ENCODE measurements at regions not wholly inside any gene's neighbourhood (a gene's known extent, or its start where the extent isn't known, plus 50 kb on each side); places are given as distances from the start of the nearest gene placed in this dataset.
"Not testable (repeated sequence)": the region's sequence is repeated elsewhere in the genome, so short reads cannot be mapped to it uniquely, and the experiment has no call there.

DNA sequence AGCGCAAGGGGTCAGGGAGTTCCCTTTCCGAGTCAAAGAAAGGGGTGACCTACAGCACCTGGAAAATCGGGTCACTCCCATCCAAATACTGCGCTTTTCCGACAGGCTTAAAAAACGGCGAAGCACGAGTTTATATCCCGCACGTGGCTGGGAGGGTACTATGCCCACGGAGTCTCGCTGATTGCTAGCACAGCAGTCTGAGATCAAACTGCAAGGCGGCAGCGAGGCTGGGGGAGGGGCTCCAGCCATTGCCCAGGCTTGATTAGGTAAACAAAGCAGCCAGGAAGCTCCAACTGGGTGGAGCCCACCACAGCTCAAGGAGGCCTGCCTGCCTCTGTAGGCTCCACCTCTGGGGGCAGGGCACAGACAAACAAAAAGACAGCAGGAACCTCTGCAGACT, 735.1 kb downstream of the TTLL7 start:
- H3K4me3 ChIP-seq (ENCODE audit: low read depth, low read length); H3K4me1 ChIP-seq (ENCODE audit: control insufficient read depth, insufficient read depth, low read length, unreplicated experiment); H3K79me2 ChIP-seq (ENCODE audit: control insufficient read depth, insufficient read depth, low read length, unreplicated experiment); H3K27ac ChIP-seq (ENCODE audit: low read depth, low read length); H3K36me3 ChIP-seq (ENCODE audit: insufficient read depth, low read length); H2AFZ ChIP-seq (ENCODE audit: low read length, unreplicated experiment); H3K27me3 ChIP-seq (ENCODE audit: insufficient read depth, low read length): not testable (repeated sequence)

DNA sequence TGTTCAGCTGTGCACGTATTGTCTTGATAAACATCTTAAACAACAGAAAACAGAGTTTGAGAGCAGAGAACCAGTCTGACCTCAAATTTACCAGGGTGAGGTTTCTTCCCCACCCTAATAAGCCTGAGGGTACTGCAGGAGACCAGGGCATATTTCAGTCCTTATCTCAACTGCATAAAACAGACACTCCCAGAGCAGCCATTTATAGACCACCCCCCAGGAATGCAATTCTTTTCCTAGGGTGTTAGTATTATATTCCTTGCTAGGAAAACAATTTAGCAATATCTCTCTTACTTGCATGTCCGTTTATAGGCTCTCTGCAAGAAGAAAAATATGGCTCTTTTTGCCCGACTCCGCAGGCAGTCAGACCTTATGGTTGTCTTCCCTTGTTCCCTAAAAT, 747.2 kb downstream of the TTLL7 start:
- H3K27ac ChIP-seq (ENCODE audit: low read depth, low read length); H3K36me3 ChIP-seq (ENCODE audit: insufficient read depth, low read length); H3K4me1 ChIP-seq (ENCODE audit: control insufficient read depth, insufficient read depth, low read length, unreplicated experiment); H3K79me2 ChIP-seq (ENCODE audit: control insufficient read depth, insufficient read depth, low read length, unreplicated experiment); H2AFZ ChIP-seq (ENCODE audit: low read length, unreplicated experiment); H3K4me3 ChIP-seq (ENCODE audit: low read depth, low read length); H3K27me3 ChIP-seq (ENCODE audit: insufficient read depth, low read length): not testable (repeated sequence)

DNA sequence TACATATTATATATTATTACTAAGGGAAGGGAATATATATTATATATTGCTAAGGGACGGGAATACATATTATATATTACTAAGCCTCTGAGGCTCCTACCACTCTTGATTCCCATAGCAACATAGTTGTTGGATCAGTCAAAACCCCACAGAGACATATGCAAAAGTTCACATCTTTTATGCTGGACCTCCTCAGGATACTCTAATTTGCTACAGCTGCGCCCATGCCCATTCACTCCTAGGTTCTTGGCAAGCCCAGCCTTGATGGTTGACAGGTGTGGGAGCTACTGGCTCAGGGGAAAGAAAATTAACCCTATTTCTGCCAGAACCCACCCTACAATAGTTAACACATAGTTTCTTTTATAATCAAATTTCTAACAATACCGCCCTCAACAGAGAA, 752.2 kb downstream of the TTLL7 start:
- H3K36me3 ChIP-seq (ENCODE audit: insufficient read depth, low read length); H3K27ac ChIP-seq (ENCODE audit: low read depth, low read length); H3K4me3 ChIP-seq (ENCODE audit: low read depth, low read length); H2AFZ ChIP-seq (ENCODE audit: low read length, unreplicated experiment); H3K4me1 ChIP-seq (ENCODE audit: control insufficient read depth, insufficient read depth, low read length, unreplicated experiment); H3K27me3 ChIP-seq (ENCODE audit: insufficient read depth, low read length); H3K79me2 ChIP-seq (ENCODE audit: control insufficient read depth, insufficient read depth, low read length, unreplicated experiment): not testable (repeated sequence)

DNA sequence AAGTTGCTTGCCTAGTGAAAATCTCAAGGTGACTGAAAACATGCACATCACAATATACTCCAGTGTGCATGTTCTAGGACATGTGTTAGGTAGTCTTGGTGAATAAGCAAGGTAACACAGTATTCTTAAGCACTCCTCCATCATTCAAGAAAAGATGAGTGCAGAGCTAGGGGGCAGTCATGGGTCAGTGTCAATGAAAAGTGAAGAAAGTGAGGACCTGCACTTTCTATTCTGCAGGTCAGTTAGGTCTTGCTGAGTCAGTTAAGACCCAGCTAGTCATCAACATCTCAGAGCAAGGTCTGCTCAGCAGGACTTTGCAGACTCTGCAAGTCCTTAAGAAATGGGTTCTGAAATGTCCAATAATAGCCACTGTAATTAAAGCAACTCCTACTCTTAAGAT, 754.1 kb downstream of the TTLL7 start:
- not testable (repeated sequence) for H3K27ac ChIP-seq (ENCODE audit: low read depth, low read length); H3K4me1 ChIP-seq (ENCODE audit: control insufficient read depth, insufficient read depth, low read length, unreplicated experiment); H3K27me3 ChIP-seq (ENCODE audit: insufficient read depth, low read length); H2AFZ ChIP-seq (ENCODE audit: low read length, unreplicated experiment); H3K36me3 ChIP-seq (ENCODE audit: insufficient read depth, low read length); H3K79me2 ChIP-seq (ENCODE audit: control insufficient read depth, insufficient read depth, low read length, unreplicated experiment); H3K4me3 ChIP-seq (ENCODE audit: low read depth, low read length)

DNA sequence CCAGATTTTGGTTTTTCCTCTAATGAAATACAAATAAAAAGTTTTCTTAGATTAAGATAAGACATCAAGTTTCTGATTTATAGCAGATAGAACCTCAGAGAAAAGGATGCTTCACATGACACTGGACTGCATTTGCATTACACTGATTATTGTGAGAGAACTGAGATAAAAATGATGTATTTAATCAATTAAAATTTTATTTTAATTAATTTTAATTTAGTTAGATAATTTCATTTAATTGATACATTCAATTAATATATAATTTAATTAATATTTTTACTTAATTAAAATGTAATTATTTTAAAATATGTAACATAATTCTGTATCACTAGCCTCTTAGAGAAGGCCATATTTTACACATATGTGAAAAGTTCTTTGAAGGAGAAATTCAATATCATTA, 759.4 kb downstream of the TTLL7 start:
- not testable (repeated sequence) for H2AFZ ChIP-seq (ENCODE audit: low read length, unreplicated experiment); H3K27ac ChIP-seq (ENCODE audit: low read depth, low read length); H3K79me2 ChIP-seq (ENCODE audit: control insufficient read depth, insufficient read depth, low read length, unreplicated experiment); H3K27me3 ChIP-seq (ENCODE audit: insufficient read depth, low read length); H3K4me1 ChIP-seq (ENCODE audit: control insufficient read depth, insufficient read depth, low read length, unreplicated experiment); H3K4me3 ChIP-seq (ENCODE audit: low read depth, low read length); H3K36me3 ChIP-seq (ENCODE audit: insufficient read depth, low read length)

DNA sequence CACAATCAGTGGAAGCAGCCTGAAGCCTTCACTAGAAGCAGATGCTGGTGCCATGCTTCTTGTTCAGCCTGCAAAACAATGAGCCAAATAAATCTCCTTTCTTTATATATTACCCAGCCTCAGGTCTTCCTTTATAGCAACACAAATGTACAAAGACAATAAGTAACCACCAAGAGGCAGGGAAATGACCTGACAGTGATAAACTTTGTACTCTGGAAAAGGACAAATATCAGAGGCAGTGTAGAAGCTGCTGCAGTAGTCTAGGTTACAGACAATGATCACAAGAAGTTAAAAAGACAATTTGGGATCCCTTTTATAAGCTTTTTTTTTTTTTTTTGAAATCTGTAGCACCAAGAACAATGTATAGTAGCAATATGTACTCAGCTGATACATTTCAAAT, 760.3 kb downstream of the TTLL7 start:
- H2AFZ ChIP-seq (ENCODE audit: low read length, unreplicated experiment); H3K79me2 ChIP-seq (ENCODE audit: control insufficient read depth, insufficient read depth, low read length, unreplicated experiment): not testable (repeated sequence)

DNA sequence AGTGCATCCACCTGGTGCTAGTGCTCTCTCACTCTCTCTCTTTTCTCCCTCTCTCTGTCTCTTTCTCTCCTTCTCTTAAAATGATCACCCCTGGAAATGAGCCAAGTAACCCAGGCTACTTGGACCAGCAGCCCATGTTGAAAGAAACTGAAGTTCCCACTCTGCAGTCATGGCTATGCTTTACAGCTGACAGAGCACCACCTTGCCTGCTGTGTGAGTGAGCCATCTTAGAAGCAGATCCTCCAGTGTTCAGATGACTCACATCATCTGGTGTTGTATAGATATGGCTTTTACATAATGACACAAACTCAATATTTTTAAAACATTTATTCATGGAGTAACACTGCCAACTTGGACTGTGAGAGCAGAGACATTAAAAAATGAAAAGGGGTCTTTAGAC, 779.1 kb downstream of the TTLL7 start:
- H3K27me3 ChIP-seq (ENCODE audit: insufficient read depth, low read length); H3K36me3 ChIP-seq (ENCODE audit: insufficient read depth, low read length); H2AFZ ChIP-seq (ENCODE audit: low read length, unreplicated experiment); H3K4me3 ChIP-seq (ENCODE audit: low read depth, low read length); H3K79me2 ChIP-seq (ENCODE audit: control insufficient read depth, insufficient read depth, low read length, unreplicated experiment); H3K27ac ChIP-seq (ENCODE audit: low read depth, low read length); H3K4me1 ChIP-seq (ENCODE audit: control insufficient read depth, insufficient read depth, low read length, unreplicated experiment): not testable (repeated sequence)

More for the DNA sequence above, 760.3 kb downstream of the TTLL7 start:
- H3K4me1 ChIP-seq (ENCODE audit: control insufficient read depth, insufficient read depth, low read length, unreplicated experiment); H3K27me3 ChIP-seq (ENCODE audit: insufficient read depth, low read length); H3K4me3 ChIP-seq (ENCODE audit: low read depth, low read length); H3K27ac ChIP-seq (ENCODE audit: low read depth, low read length); H3K36me3 ChIP-seq (ENCODE audit: insufficient read depth, low read length): not testable (repeated sequence)

DNA sequence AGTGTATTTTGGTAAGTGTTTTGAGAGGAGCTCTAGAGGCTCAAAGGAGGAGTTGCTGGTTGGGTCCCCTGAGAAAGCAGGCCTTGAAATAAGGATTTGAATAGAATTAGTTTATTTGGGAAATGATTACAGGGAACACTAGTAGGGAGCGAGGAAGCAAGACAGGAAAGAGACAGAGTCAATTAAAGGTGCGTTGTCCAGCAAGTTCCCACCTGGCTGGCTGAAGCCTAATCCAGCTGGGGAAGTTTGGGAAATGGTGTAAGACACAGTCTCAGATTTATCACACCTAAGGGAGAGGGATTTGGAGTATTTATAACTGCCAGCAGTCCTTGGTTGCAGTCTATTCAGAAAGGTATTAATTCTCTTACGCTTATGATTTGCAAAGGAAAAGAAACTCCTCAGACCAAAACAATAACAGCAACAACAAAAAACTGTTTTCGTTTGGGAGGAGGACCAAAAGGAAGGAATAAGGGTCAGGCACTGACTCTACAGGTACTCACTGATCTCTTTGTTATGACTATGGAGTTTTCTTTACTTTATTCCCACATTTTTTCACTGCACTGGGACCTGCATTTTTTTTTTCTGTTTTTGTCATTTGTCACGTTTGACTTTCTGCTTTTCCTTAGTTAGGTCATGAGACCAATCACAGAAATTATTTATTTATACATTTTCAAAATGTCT, 780.8 kb downstream of the TTLL7 start:
- not testable (repeated sequence) for H3K36me3 ChIP-seq (ENCODE audit: insufficient read depth, low read length); H3K79me2 ChIP-seq (ENCODE audit: control insufficient read depth, insufficient read depth, low read length, unreplicated experiment); H3K4me3 ChIP-seq (ENCODE audit: low read depth, low read length); H3K27ac ChIP-seq (ENCODE audit: low read depth, low read length); H3K4me1 ChIP-seq (ENCODE audit: control insufficient read depth, insufficient read depth, low read length, unreplicated experiment); H3K27me3 ChIP-seq (ENCODE audit: insufficient read depth, low read length); H2AFZ ChIP-seq (ENCODE audit: low read length, unreplicated experiment)

DNA sequence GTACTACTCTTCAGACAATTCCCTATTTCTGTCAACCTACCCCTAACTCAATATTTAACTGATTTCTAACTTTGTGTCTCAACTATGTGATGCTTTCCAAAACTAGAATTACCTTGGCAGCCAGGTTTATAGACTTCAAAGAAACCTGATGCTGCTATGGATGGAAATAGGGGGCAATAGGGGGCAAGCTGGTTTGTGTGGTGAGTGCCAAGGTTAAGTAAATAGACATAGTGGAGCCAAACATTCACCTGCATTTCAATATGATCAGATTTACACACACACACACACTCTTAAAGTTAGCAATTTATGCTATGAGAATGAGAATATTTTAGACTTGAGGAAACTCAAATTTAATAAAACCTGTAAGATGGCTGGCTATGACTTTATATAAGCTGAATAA, 784.6 kb downstream of the TTLL7 start:
- H3K79me2 ChIP-seq (ENCODE audit: control insufficient read depth, insufficient read depth, low read length, unreplicated experiment); H2AFZ ChIP-seq (ENCODE audit: low read length, unreplicated experiment); H3K27ac ChIP-seq (ENCODE audit: low read depth, low read length); H3K4me3 ChIP-seq (ENCODE audit: low read depth, low read length); H3K36me3 ChIP-seq (ENCODE audit: insufficient read depth, low read length); H3K4me1 ChIP-seq (ENCODE audit: control insufficient read depth, insufficient read depth, low read length, unreplicated experiment); H3K27me3 ChIP-seq (ENCODE audit: insufficient read depth, low read length): not testable (repeated sequence)

DNA sequence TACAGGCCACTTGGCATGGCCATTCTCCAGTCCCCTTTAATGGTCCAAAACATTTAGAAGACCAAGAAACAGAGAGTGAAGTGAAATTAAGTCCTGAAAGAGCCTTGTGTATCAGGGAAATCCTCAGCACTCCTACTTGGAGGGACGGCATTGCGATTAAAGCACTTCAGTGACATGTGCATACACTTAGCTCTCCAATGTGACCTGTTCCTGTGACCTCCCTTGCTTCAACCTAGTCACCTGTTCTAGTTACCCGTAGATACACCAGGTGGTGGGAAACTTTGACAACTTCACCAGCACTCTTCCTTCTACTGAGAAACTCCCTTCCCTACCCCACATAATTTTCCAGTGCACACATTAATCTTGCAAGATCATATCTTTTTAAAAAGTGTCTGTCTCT, 785.3 kb downstream of the TTLL7 start:
- not testable (repeated sequence) for H3K36me3 ChIP-seq (ENCODE audit: insufficient read depth, low read length); H3K27ac ChIP-seq (ENCODE audit: low read depth, low read length); H3K4me3 ChIP-seq (ENCODE audit: low read depth, low read length); H2AFZ ChIP-seq (ENCODE audit: low read length, unreplicated experiment); H3K79me2 ChIP-seq (ENCODE audit: control insufficient read depth, insufficient read depth, low read length, unreplicated experiment); H3K27me3 ChIP-seq (ENCODE audit: insufficient read depth, low read length); H3K4me1 ChIP-seq (ENCODE audit: control insufficient read depth, insufficient read depth, low read length, unreplicated experiment)

DNA sequence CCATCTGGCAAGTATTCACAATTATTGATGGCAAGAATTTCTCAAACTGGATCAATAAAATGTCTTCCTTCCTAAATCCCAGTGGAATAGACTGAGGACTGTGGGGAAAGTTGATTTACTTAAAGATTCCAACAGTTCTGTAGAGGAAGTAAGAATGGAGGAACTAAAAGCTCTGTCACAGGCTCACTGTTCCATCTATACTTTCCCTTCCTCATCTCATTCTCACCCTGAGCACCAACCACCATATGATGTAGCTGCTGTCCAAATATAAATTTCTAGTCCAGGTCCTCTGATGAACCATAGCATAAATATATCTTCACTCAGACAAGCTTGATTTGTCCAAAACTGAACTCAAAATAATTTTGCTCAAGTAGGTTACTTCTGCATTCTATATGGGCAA, 786.9 kb downstream of the TTLL7 start:
- not testable (repeated sequence) for H3K27me3 ChIP-seq (ENCODE audit: insufficient read depth, low read length); H3K4me3 ChIP-seq (ENCODE audit: low read depth, low read length); H3K79me2 ChIP-seq (ENCODE audit: control insufficient read depth, insufficient read depth, low read length, unreplicated experiment); H3K27ac ChIP-seq (ENCODE audit: low read depth, low read length); H3K36me3 ChIP-seq (ENCODE audit: insufficient read depth, low read length); H3K4me1 ChIP-seq (ENCODE audit: control insufficient read depth, insufficient read depth, low read length, unreplicated experiment); H2AFZ ChIP-seq (ENCODE audit: low read length, unreplicated experiment)

DNA sequence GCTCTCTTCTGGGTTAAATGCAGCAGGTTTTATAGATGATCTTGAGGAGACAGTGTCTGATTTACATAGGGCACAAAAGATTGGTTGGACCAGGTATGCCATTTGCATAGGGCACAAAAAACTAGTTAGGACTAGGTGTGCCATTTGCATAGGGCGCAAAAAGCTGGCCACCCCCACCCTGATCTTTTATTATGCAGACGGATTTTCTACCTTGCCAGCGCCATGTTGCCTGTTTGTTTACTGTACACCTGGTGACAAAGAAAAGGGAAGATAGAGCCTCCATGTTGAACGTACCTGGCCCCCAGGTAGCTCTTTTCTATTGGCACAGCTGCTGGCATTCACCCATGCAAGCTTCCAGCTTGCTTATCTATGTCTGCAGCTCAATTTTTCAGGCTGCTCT, 790.4 kb downstream of the TTLL7 start:
- not testable (repeated sequence) for H3K4me1 ChIP-seq (ENCODE audit: control insufficient read depth, insufficient read depth, low read length, unreplicated experiment); H3K27ac ChIP-seq (ENCODE audit: low read depth, low read length); H3K4me3 ChIP-seq (ENCODE audit: low read depth, low read length); H3K79me2 ChIP-seq (ENCODE audit: control insufficient read depth, insufficient read depth, low read length, unreplicated experiment); H3K36me3 ChIP-seq (ENCODE audit: insufficient read depth, low read length); H3K27me3 ChIP-seq (ENCODE audit: insufficient read depth, low read length); H2AFZ ChIP-seq (ENCODE audit: low read length, unreplicated experiment)

All from ACC112 (cell line).